Erythroblast (primary cell): ENCODE measurements at regions not wholly inside any gene's neighbourhood (a gene's known extent, or its start where the extent isn't known, plus 50 kb on each side); places are given as distances from the start of the nearest gene placed in this dataset.
"Not testable (repeated sequence)": the region's sequence is repeated elsewhere in the genome, so short reads cannot be mapped to it uniquely, and the experiment has no call there.

Experiments used
- DNase-seq, 2 experiments: peaks; one replicate each; lab custom pipeline; 2025; lab: John Stamatoyannopoulos, UW
- GATA1 ChIP-seq: IDR thresholded peaks from 2 replicates; pipeline ENCODE4 v1.6.1; 2011; ENCODE audit warnings: low read depth, mild to moderate bottlenecking, control low read depth, low read length, moderate library complexity
- POLR2A ChIP-seq: IDR thresholded peaks from 2 replicates; pipeline ENCODE4 v1.6.1; 2011; ENCODE audit warnings: mild to moderate bottlenecking, low read length

GRCh38 chr4:131419147-131419546 lies 1729.9 kb upstream of the PCDH10 start:
- no peak for TF ChIP-seq GATA1
- TF ChIP-seq POLR2A, result no peak
- no peak for DNase-seq

GRCh38 chr4:131426023-131426758 lies 1722.9 kb upstream of the PCDH10 start:
- no peak for DNase-seq
- TF ChIP-seq GATA1 (no peak), POLR2A (no peak)

- no peak for DNase-seq
- TF ChIP-seq POLR2A (no peak), GATA1 (no peak)
These were observed 1722.1 kb upstream of the PCDH10 start for GRCh38 chr4:131427000-131427399.

- DNase-seq, result no peak
- no peak for TF ChIP-seq GATA1
- no peak for TF ChIP-seq POLR2A
These were observed 1718.8 kb upstream of the PCDH10 start for GRCh38 chr4:131430302-131430701.

- DNase-seq, result no peak
These were observed 1707.9 kb upstream of the PCDH10 start for GRCh38 chr4:131441004-131441688.

GRCh38 chr4:131447883-131448282 lies 1701.2 kb upstream of the PCDH10 start:
- TF ChIP-seq POLR2A (no peak), GATA1 (no peak)
- DNase-seq, result no peak

More at GRCh38 chr4:131441004-131441688, 1707.9 kb upstream of the PCDH10 start:
- TF ChIP-seq POLR2A (no peak), GATA1 (no peak)

GRCh38 chr4:131450572-131451209 lies 1698.4 kb upstream of the PCDH10 start:
- TF ChIP-seq POLR2A, result no peak
- no peak for TF ChIP-seq GATA1
- no peak for DNase-seq

GRCh38 chr4:131459430-131460101 lies 1689.5 kb upstream of the PCDH10 start:
- DNase-seq, result no peak
- TF ChIP-seq POLR2A, result no peak
- no peak for TF ChIP-seq GATA1

- TF ChIP-seq GATA1 (no peak), POLR2A (no peak)
These were observed 1678.7 kb upstream of the PCDH10 start for GRCh38 chr4:131470360-131470759.

GRCh38 chr4:131488772-131489171 lies 1660.3 kb upstream of the PCDH10 start:
- TF ChIP-seq POLR2A (no peak), GATA1 (no peak)
- DNase-seq, result no peak

More at GRCh38 chr4:131470360-131470759, 1678.7 kb upstream of the PCDH10 start:
- DNase-seq, result no peak

GRCh38 chr4:131496211-131496610 lies 1652.9 kb upstream of the PCDH10 start:
- not testable (repeated sequence) for DNase-seq

- no peak for DNase-seq
- TF ChIP-seq GATA1, result no peak
- TF ChIP-seq POLR2A, result no peak
These were observed 1649.8 kb upstream of the PCDH10 start for GRCh38 chr4:131499141-131499873.

GRCh38 chr4:131509521-131509920 lies 1639.6 kb upstream of the PCDH10 start:
- TF ChIP-seq POLR2A (no peak), GATA1 (no peak)
- no peak for DNase-seq
